ENCODE measurements at regions not wholly inside any gene's neighbourhood (a gene's known extent, or its start where the extent isn't known, plus 50 kb on each side); places are given as distances from the start of the nearest gene placed in this dataset.
"Not testable (repeated sequence)": the region's sequence is repeated elsewhere in the genome, so short reads cannot be mapped to it uniquely, and the experiment has no call there.

DNA sequence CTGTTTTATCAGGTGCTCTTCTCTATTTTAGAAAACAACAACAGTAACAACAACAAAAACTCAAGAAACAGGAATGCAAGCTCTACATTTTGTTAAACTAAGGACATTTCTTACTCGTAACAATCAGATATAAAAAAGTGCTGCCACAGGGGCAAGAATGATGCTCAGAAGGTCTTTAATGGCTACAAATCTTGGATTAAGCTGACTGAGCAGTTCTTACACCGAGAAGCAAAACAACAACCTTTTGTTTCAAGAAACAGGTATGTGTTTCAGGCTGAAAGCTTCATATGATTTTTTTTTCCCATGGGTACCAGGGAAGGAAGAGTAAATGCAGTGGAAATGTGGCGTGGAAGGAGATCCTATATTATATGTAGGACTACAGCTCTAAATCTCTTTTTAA, 786.8 kb upstream of the FBXO33 start:
- Histone ChIP-seq H3K4me1 (ENCODE audit: control insufficient read depth, insufficient read depth, low read length, poor library complexity, severe bottlenecking) (no peaks in the 10 kb centered on the region), H3K27ac (ENCODE audit: low read depth, low read length, severe bottlenecking) (no peak overlapping the region), H3K36me3 (ENCODE audit: control insufficient read depth, insufficient read depth, low read length) (no peaks in the 10 kb centered on the region), H3K9me3 (ENCODE audit: control insufficient read depth, low read length) (no peaks in the 10 kb centered on the region), H3K4me3 (ENCODE audit: extremely low read depth, insufficient read depth, low read length, poor library complexity, severe bottlenecking) (no peak overlapping the region)
- WGBS, 2 experiments (ENCODE audit: insufficient coverage in 2 of 2) = 100% methylated on average over 1 to 2 of the region's 3 CpGs

DNA sequence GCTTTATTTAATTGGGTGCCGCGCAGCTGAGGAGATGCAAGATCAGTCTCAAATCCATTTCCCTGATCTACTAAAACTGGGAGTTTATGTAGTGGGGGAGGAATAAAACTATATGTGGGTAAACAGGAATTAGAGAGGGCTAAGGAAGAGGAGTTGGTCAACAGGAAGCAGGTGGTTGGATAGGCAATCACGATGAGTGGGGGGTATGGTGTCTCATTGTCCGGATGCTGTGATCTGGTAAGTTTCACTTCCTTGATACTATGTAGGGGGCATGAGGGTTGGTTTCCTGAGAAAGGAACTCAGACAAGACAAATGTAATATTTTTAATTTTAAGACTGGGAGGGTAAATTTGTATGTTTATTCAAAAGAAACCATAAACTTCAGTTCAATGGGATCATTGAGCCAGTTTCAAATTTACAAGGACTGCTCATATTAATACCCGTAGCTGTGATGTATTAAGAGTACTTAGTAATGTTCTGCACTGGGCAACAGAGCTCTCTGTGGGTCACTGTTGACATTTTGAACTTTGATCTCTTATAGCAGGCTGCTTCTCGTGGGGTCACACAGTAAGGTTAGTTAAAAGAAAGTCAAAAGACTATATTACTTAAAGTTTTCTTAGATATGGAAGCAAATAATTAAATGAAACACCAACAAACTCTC, 786.2 kb upstream of the FBXO33 start:
- Histone ChIP-seq H3K36me3 (ENCODE audit: control insufficient read depth, insufficient read depth, low read length) (no peaks in the 10 kb centered on the region), H3K4me1 (ENCODE audit: control insufficient read depth, insufficient read depth, low read length, poor library complexity, severe bottlenecking) (no peaks in the 10 kb centered on the region), H3K4me3 (ENCODE audit: extremely low read depth, insufficient read depth, low read length, poor library complexity, severe bottlenecking) (no peak overlapping the region), H3K9me3 (ENCODE audit: control insufficient read depth, low read length) (no peaks in the 10 kb centered on the region), H3K27ac (ENCODE audit: low read depth, low read length, severe bottlenecking) (no peak overlapping the region)
- 94 to 100% methylated on average over 2 to 4 of the region's 6 CpGs for WGBS, 2 experiments (ENCODE audit: insufficient coverage in 2 of 2)

DNA sequence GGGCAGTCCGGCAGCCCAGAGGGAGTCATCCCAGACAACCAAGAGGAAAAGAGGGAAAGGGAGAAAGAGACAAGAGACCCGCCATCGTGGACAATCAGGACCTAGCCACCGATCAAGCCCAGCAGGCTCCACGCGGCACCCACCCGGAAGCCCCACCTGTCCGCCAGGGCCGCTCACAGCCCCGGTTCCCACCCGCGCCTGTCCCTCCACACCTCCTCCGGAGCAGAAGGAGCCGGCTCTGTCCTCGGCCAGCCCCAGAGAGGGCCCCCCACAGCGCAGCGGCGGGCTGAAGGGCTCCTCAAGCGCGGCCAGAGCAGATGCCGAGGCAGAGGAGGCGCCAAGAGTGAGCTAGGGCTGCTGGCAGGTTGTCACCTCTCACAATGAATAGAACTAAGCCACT, 784.7 kb upstream of the FBXO33 start:
- H3K4me3 ChIP-seq (ENCODE audit: extremely low read depth, insufficient read depth, low read length, poor library complexity, severe bottlenecking) = no peak overlapping the region
- no peaks in the 10 kb centered on the region for H3K4me1 ChIP-seq (ENCODE audit: control insufficient read depth, insufficient read depth, low read length, poor library complexity, severe bottlenecking)
- WGBS, 2 experiments (ENCODE audit: insufficient coverage in 2 of 2) = 97% methylated on average over 12 to 16 of the region's 22 CpGs
- H3K36me3 ChIP-seq (ENCODE audit: control insufficient read depth, insufficient read depth, low read length) = no peaks in the 10 kb centered on the region
- no peaks in the 10 kb centered on the region for H3K9me3 ChIP-seq (ENCODE audit: control insufficient read depth, low read length)
- no peak overlapping the region for H3K27ac ChIP-seq (ENCODE audit: low read depth, low read length, severe bottlenecking)

DNA sequence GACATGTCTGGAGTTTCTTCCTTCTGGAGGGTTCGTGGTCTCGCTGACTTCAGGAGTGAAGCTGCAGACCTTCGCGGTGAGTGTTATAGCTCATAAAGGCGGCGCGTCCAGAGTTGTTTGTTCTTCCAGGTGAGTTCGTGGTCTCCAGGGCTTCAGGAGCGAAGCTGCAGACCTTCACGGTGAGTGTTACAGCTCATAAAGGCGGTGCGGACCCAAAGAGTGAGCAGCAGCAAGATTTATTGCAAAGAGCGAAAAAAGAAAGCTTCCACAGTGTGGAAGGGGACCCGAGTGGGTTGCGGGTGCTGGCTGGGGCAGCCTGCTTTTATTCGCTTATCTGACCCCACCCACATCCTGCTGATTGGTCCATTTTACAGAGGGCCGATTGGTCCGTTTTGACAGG, 784.2 kb upstream of the FBXO33 start:
- H3K36me3 ChIP-seq (ENCODE audit: control insufficient read depth, insufficient read depth, low read length); H3K4me3 ChIP-seq (ENCODE audit: extremely low read depth, insufficient read depth, low read length, poor library complexity, severe bottlenecking); H3K27ac ChIP-seq (ENCODE audit: low read depth, low read length, severe bottlenecking); H3K9me3 ChIP-seq (ENCODE audit: control insufficient read depth, low read length); H3K4me1 ChIP-seq (ENCODE audit: control insufficient read depth, insufficient read depth, low read length, poor library complexity, severe bottlenecking): not testable (repeated sequence)
- 90 to 95% methylated on average over 17 to 18 of the region's 18 CpGs for WGBS, 2 experiments (ENCODE audit: insufficient coverage in 2 of 2)

DNA sequence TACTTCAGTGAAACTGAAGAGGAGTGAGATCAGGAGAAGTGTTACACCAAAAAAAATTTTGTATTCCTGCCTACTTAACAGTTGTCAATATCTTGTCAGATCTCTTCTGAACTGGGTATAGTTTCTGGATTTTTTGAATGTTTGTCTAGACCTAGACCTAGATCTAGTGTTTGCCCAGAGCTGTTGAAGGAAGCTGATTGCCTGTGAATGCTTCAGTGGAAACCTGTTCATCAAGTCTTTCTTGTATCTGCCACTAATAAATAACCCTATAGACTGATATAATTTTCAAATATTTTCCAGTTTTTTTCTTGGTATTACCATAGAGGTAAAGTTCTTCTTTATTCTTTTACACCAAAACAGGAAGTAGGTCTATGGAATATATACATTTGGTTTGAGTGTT, 781.5 kb upstream of the FBXO33 start:
- H3K4me1 ChIP-seq (ENCODE audit: control insufficient read depth, insufficient read depth, low read length, poor library complexity, severe bottlenecking) = no peaks in the 10 kb centered on the region
- H3K36me3 ChIP-seq (ENCODE audit: control insufficient read depth, insufficient read depth, low read length) = no peaks in the 10 kb centered on the region
- no peaks in the 10 kb centered on the region for H3K9me3 ChIP-seq (ENCODE audit: control insufficient read depth, low read length)
- H3K27ac ChIP-seq (ENCODE audit: low read depth, low read length, severe bottlenecking) = no peak overlapping the region
- no peak overlapping the region for H3K4me3 ChIP-seq (ENCODE audit: extremely low read depth, insufficient read depth, low read length, poor library complexity, severe bottlenecking)

DNA sequence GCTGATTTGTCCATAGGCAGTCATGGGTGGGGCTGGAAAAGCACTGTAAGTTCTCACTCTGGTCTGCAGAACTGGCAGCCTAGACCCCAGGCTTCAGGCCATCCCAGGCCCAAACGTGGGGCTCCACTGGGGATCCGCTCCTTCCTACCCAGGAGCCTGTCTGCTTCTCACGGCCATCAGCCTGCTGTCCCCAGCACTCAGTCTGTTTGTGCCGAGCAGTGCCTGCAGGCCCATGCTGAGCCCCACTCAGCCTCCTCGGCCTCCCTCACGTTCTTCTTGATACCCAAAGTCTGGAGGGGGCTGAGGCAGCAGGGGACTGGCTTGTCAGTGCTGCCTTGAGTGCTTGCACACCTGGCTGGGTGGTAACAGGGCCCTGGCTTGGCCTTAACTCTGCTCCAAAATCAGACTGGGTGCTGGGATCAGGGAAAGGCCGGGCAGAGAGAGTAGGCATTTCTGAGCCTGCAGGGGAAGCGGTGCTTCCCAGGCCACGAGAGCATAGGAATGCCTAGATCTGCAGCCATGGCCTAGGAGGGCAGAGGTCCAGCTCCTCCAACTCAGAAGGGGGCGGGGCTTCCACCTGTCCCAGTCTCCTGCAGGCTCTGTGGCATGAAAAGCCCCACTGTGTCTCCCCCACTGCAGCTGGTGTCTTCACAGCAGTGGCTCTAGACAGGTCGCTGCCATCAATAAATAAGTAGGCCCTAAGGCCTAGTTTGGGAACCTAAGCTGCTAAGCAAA, 772.4 kb upstream of the FBXO33 start:
- H3K4me1 ChIP-seq (ENCODE audit: control insufficient read depth, insufficient read depth, low read length, poor library complexity, severe bottlenecking) = no peaks in the 10 kb centered on the region
- H3K36me3 ChIP-seq (ENCODE audit: control insufficient read depth, insufficient read depth, low read length) = no peaks in the 10 kb centered on the region
- WGBS, 2 experiments (ENCODE audit: insufficient coverage in 2 of 2) = 87 to 91% methylated on average over 8 to 10 of the region's 11 CpGs
- no peak overlapping the region for H3K27ac ChIP-seq (ENCODE audit: low read depth, low read length, severe bottlenecking)
- peaks cover 4% of the 10 kb centered on the region for H3K9me3 ChIP-seq (ENCODE audit: control insufficient read depth, low read length)
- H3K4me3 ChIP-seq (ENCODE audit: extremely low read depth, insufficient read depth, low read length, poor library complexity, severe bottlenecking) = no peak overlapping the region

DNA sequence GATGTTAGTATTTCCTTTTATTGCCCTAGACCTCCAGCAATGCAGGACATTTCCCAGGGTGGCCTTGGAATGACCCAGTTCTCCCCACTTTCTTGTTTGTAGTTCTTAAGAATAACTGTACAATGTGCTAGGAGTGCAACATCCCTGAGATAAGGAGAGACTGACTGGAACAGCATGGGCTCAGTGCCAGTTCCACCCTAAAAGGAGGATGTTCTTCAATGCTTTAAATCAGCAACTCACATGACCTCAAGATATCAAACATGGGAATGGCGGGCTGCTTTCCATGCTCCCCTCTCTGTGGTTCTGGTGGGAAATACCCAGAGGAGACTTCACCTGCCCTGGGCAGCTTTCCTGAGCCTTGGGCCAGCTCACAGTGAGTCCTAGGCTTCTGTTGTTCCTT, 766.9 kb upstream of the FBXO33 start:
- WGBS, 2 experiments (ENCODE audit: insufficient coverage in 2 of 2) = no CpG with 5 or more reads among the region's 1 CpG
- H3K36me3 ChIP-seq (ENCODE audit: control insufficient read depth, insufficient read depth, low read length) = no peaks in the 10 kb centered on the region
- no peak overlapping the region for H3K4me3 ChIP-seq (ENCODE audit: extremely low read depth, insufficient read depth, low read length, poor library complexity, severe bottlenecking)
- no peak overlapping the region for H3K27ac ChIP-seq (ENCODE audit: low read depth, low read length, severe bottlenecking)
- H3K9me3 ChIP-seq (ENCODE audit: control insufficient read depth, low read length) = peaks cover 4% of the 10 kb centered on the region
- no peaks in the 10 kb centered on the region for H3K4me1 ChIP-seq (ENCODE audit: control insufficient read depth, insufficient read depth, low read length, poor library complexity, severe bottlenecking)

DNA sequence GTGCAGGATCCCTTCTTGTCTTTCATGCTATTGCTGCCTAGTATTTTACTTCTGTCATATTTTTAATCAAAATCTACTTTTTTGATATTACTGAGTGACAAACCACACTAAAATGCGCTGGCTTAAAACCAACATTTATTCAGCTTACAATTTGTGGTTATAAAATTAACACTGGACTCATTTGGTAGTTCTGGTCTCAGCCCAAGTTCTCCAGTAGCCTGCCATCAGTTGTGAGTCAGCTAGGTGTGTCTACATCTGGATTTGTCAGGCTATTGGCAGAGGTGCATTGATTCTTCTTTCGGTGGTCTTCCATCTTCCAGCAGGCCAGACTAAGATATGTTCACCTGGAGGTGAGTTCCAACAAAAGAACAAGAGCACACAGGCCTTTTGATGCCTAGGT, 765.1 kb upstream of the FBXO33 start:
- Histone ChIP-seq H3K36me3 (ENCODE audit: control insufficient read depth, insufficient read depth, low read length) (no peaks in the 10 kb centered on the region), H3K9me3 (ENCODE audit: control insufficient read depth, low read length) (peaks cover 4% of the 10 kb centered on the region), H3K27ac (ENCODE audit: low read depth, low read length, severe bottlenecking) (no peak overlapping the region), H3K4me3 (ENCODE audit: extremely low read depth, insufficient read depth, low read length, poor library complexity, severe bottlenecking) (no peak overlapping the region), H3K4me1 (ENCODE audit: control insufficient read depth, insufficient read depth, low read length, poor library complexity, severe bottlenecking) (no peaks in the 10 kb centered on the region)
- 100% methylated on average over 1 of the region's 2 CpGs; no CpG with 5 or more reads in 1 of the 2 experiments for WGBS, 2 experiments (ENCODE audit: insufficient coverage in 2 of 2)

DNA sequence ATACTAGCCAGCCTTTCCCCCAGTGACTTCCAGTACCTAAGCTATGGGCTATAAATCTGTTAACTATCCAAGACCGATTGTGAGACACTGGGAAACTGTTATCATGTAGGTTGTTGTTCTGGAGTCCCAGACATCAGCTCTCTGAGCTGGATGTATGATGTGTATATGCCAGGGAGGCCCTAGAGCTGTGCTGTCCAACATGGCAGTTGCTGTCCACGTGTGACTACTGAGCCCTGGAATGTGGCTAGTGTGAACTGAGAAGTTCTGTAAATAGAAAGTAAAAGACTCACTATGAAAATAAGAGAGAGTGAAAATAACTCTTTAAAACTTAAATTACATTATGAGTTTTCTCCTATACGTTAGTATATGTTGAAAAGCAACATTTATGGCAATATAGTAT, 755.8 kb upstream of the FBXO33 start:
- Histone ChIP-seq H3K4me1 (ENCODE audit: control insufficient read depth, insufficient read depth, low read length, poor library complexity, severe bottlenecking) (no peaks in the 10 kb centered on the region), H3K27ac (ENCODE audit: low read depth, low read length, severe bottlenecking) (no peak overlapping the region), H3K9me3 (ENCODE audit: control insufficient read depth, low read length) (no peaks in the 10 kb centered on the region), H3K36me3 (ENCODE audit: control insufficient read depth, insufficient read depth, low read length) (no peaks in the 10 kb centered on the region), H3K4me3 (ENCODE audit: extremely low read depth, insufficient read depth, low read length, poor library complexity, severe bottlenecking) (no peak overlapping the region)
- WGBS, 2 experiments (ENCODE audit: insufficient coverage in 2 of 2) = 60% methylated on average over 1 of the region's 3 CpGs; no CpG with 5 or more reads in 1 of the 2 experiments

DNA sequence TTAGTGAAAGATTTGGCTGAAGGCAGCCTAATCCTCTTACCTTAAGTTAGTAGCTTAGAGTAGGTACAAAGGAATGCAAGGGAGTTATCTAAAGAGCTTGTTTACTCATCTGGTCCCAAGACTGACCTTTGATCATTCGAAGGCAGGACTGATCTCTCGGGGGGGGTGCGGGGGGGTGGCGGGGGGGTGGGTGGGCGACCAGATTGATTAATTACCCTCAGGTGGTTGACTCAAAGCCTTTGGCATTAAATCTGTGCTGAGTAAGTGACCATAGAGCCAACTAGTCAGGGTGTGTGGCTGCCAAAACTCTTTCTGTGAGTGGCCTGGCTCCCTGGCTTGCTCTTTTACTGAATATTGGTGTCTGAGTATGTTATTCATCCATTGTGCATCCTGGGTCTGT, 731.9 kb upstream of the FBXO33 start:
- Histone ChIP-seq H3K27ac (ENCODE audit: low read depth, low read length, severe bottlenecking) (no peak overlapping the region), H3K9me3 (ENCODE audit: control insufficient read depth, low read length) (peaks cover 20% of the 10 kb centered on the region), H3K4me3 (ENCODE audit: extremely low read depth, insufficient read depth, low read length, poor library complexity, severe bottlenecking) (no peak overlapping the region), H3K36me3 (ENCODE audit: control insufficient read depth, insufficient read depth, low read length) (no peaks in the 10 kb centered on the region), H3K4me1 (ENCODE audit: control insufficient read depth, insufficient read depth, low read length, poor library complexity, severe bottlenecking) (no peaks in the 10 kb centered on the region)
- 60% methylated on average over 1 of the region's 5 CpGs; no CpG with 5 or more reads in 1 of the 2 experiments for WGBS, 2 experiments (ENCODE audit: insufficient coverage in 2 of 2)

DNA sequence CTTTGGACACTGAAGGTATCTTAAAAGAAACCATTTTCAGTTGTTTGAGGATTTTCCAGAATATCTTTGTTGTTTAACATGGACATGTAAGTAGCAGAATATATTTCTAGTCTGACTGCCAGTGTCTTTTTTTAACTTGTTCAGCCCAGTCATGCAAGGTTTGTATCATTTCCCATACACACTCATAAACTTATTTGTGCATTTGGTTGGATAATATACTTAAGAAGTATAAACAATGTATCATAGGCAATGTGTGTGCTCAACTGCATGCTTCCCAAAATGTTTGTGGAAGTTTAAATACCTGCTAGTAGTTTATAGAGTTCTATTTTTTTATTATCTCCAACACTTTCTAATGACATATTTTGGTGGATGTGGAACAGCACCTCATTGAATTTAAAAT, 707.4 kb upstream of the FBXO33 start:
- Histone ChIP-seq H3K4me3 (ENCODE audit: extremely low read depth, insufficient read depth, low read length, poor library complexity, severe bottlenecking) (no peak overlapping the region), H3K27ac (ENCODE audit: low read depth, low read length, severe bottlenecking) (no peak overlapping the region), H3K9me3 (ENCODE audit: control insufficient read depth, low read length) (no peaks in the 10 kb centered on the region), H3K36me3 (ENCODE audit: control insufficient read depth, insufficient read depth, low read length) (no peaks in the 10 kb centered on the region), H3K4me1 (ENCODE audit: control insufficient read depth, insufficient read depth, low read length, poor library complexity, severe bottlenecking) (no peaks in the 10 kb centered on the region)

All from mesodermal cell (in vitro differentiated cells).